ENCODE measurements at regions not wholly inside any gene's neighbourhood (a gene's known extent, or its start where the extent isn't known, plus 50 kb on each side); places are given as distances from the start of the nearest gene placed in this dataset.

DNA sequence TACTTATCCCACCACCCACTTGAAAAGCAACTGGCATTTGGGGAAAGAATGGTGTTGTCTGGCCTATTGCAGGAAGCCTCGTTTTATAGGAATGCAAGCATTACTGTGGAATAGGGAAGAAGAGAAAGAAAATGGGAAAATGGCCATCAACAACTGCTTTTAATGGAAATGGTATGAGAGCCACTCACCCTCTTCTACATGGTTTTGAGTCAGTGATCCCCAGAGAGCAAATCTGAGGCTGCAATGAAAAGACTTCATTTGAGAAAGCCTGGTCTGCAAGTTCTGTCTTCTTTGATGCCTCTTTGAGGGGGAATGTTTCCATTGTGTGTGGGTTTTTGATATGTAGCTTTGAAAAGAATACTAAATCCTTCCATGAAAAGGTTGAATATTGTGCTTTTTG, 172.3 kb upstream of the HDDC2 start:
- H2AK9ac ChIP-seq (replicated peaks; ENCODE audit: low read depth, low read length, poor library complexity), result no peak overlapping the region
- no peak overlapping the region for H4K8ac ChIP-seq (ENCODE audit: low read depth in 2 of 2, low read length in 2 of 2)
- H2BK120ac ChIP-seq (ENCODE audit: low read depth, low read length), result no peak overlapping the region
- no peak overlapping the region for H2BK15ac ChIP-seq (ENCODE audit: low read depth, low read length)
- DNase-seq (no peak), ATAC-seq (ENCODE audit: low read depth) (no peak)
- no peak overlapping the region for H3K4me3 ChIP-seq (ENCODE audit: insufficient read depth, low read depth, low read length)
- dilution Hi-C loops (cut with HindIII; ENCODE audit: low sequenced_read_pairs, unreplicated experiment) (no loop called here), in situ Hi-C loops (cut with MboI; ENCODE audit: low sequenced_read_pairs) (no loop called here), intact Hi-C loops (cut with micrococcal nuclease) (no loop called here)
- H3K4me1 ChIP-seq (ENCODE audit: control insufficient read depth, insufficient read depth, low read length), result no peaks in the 10 kb centered on the region
- H3K79me1 ChIP-seq (ENCODE audit: low read depth in 1 of 2, low read length in 2 of 2), result no peaks in the 10 kb centered on the region
- H3K56ac ChIP-seq (ENCODE audit: extremely low read depth, insufficient read depth, low read length), result no peak overlapping the region
- no peaks in the 10 kb centered on the region for H3K36me3 ChIP-seq (ENCODE audit: control insufficient read depth, insufficient read depth, low read length)
- POLR2A ChIA-PET (ENCODE audit: unreplicated experiment), result no interaction called here
- H2BK5ac ChIP-seq (ENCODE audit: low read depth, low read length, poor library complexity, severe bottlenecking), result no peak overlapping the region
- H2BK20ac ChIP-seq (ENCODE audit: low read depth, low read length), result no peak overlapping the region
- no peaks in the 10 kb centered on the region for H4K20me1 ChIP-seq (ENCODE audit: insufficient read depth, low read length)
- no peak overlapping the region for H3K23ac ChIP-seq (ENCODE audit: low read depth, low read length)
- no peak overlapping the region for H2AFZ ChIP-seq (replicated peaks; ENCODE audit: low read length, poor library complexity)
- no peaks in the 10 kb centered on the region for H3K9me3 ChIP-seq (ENCODE audit: control insufficient read depth, insufficient read depth, low read length)
- no TSS peak for BruUV-seq (replicated peaks)
- no peak for TF ChIP-seq CEBPB (IDR thresholded peaks at IDR 0.05; ENCODE audit: low read depth, low read length)
- TF ChIP-seq, protein P1, sequence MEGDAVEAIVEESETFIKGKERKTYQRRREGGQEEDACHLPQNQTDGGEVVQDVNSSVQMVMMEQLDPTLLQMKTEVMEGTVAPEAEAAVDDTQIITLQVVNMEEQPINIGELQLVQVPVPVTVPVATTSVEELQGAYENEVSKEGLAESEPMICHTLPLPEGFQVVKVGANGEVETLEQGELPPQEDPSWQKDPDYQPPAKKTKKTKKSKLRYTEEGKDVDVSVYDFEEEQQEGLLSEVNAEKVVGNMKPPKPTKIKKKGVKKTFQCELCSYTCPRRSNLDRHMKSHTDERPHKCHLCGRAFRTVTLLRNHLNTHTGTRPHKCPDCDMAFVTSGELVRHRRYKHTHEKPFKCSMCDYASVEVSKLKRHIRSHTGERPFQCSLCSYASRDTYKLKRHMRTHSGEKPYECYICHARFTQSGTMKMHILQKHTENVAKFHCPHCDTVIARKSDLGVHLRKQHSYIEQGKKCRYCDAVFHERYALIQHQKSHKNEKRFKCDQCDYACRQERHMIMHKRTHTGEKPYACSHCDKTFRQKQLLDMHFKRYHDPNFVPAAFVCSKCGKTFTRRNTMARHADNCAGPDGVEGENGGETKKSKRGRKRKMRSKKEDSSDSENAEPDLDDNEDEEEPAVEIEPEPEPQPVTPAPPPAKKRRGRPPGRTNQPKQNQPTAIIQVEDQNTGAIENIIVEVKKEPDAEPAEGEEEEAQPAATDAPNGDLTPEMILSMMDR (conservative IDR thresholded peaks at IDR 0.05; ENCODE audit: low read depth, low read length), result no peak
- no peak for TF ChIP-seq POLR2A (IDR thresholded peaks at IDR 0.05; ENCODE audit: low read depth, low read length)
- TF ChIP-seq, protein P2, sequence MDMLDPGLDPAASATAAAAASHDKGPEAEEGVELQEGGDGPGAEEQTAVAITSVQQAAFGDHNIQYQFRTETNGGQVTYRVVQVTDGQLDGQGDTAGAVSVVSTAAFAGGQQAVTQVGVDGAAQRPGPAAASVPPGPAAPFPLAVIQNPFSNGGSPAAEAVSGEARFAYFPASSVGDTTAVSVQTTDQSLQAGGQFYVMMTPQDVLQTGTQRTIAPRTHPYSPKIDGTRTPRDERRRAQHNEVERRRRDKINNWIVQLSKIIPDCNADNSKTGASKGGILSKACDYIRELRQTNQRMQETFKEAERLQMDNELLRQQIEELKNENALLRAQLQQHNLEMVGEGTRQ (IDR thresholded peaks at IDR 0.05; ENCODE audit: low read depth, low read length), result no peak
- TF ChIP-seq BHLHE40 (IDR thresholded peaks at IDR 0.05; ENCODE audit: low read depth, low read length), result no peak
- no peak for TF ChIP-seq MAZ (IDR thresholded peaks at IDR 0.05; ENCODE audit: borderline replicate concordance, low read depth, low read length)
- TF ChIP-seq NFE2L2 (IDR thresholded peaks at IDR 0.05; ENCODE audit: low read depth, low read length), result no peak
- TF ChIP-seq SMC3 (IDR thresholded peaks at IDR 0.05; ENCODE audit: low read depth, low read length), result no peak
- no peak for TF ChIP-seq RFX5 (IDR thresholded peaks at IDR 0.05; ENCODE audit: low read depth, low read length)
- no peak for TF ChIP-seq MXI1 (IDR thresholded peaks at IDR 0.05; ENCODE audit: borderline replicate concordance, low read depth, low read length)
- TF ChIP-seq MAFK (IDR thresholded peaks at IDR 0.05; ENCODE audit: low read depth, low read length), result no peak
- no peak for TF ChIP-seq FOS (IDR thresholded peaks at IDR 0.05; ENCODE audit: low read depth, low read length)
- TF ChIP-seq, protein P3, sequence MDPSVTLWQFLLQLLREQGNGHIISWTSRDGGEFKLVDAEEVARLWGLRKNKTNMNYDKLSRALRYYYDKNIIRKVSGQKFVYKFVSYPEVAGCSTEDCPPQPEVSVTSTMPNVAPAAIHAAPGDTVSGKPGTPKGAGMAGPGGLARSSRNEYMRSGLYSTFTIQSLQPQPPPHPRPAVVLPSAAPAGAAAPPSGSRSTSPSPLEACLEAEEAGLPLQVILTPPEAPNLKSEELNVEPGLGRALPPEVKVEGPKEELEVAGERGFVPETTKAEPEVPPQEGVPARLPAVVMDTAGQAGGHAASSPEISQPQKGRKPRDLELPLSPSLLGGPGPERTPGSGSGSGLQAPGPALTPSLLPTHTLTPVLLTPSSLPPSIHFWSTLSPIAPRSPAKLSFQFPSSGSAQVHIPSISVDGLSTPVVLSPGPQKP (IDR thresholded peaks at IDR 0.05; ENCODE audit: borderline replicate concordance, low read depth, low read length), result no peak
- no peak for TF ChIP-seq CHD1 (IDR thresholded peaks at IDR 0.05; ENCODE audit: low read depth, low read length)
- no peak for TF ChIP-seq RAD21 (IDR thresholded peaks at IDR 0.05; ENCODE audit: low read length)
- no peak for TF ChIP-seq RCOR1 (IDR thresholded peaks at IDR 0.05; ENCODE audit: insufficient replicate concordance, low read length)
- H2AK5ac ChIP-seq (ENCODE audit: low read depth, low read length), result no peak overlapping the region
- H3K4me2 ChIP-seq (ENCODE audit: low read depth, low read length), result no peak overlapping the region
- H3K27ac ChIP-seq (ENCODE audit: insufficient read depth, low read length), result no peak overlapping the region
- no peak overlapping the region for H3K18ac ChIP-seq (ENCODE audit: low read depth, low read length)
- CTCF ChIA-PET, result no interaction called here
- no peak overlapping the region for H3K4ac ChIP-seq (ENCODE audit: low read depth, low read length)
- no CpG with 5 or more reads among the region's 1 CpG for WGBS, 2 experiments (ENCODE audit: extremely low coverage in 2 of 2, insufficient read length in 1 of 2)
- no peak overlapping the region for H4K91ac ChIP-seq (ENCODE audit: insufficient read depth, low read depth, low read length)
- H3K9me1 ChIP-seq (ENCODE audit: insufficient read depth, low read length), result no peaks in the 10 kb centered on the region
- H4K5ac ChIP-seq (ENCODE audit: low read depth, low read length), result no peak overlapping the region
- no peak overlapping the region for H3K14ac ChIP-seq (replicated peaks; ENCODE audit: low read depth, low read length)
- no peak overlapping the region for H3K9ac ChIP-seq (ENCODE audit: low read depth, low read length)
- H3K27me3 ChIP-seq (ENCODE audit: control insufficient read depth, insufficient read depth, low read length), result no peaks in the 10 kb centered on the region
